ENCODE measurements at regions not wholly inside any gene's neighbourhood (a gene's known extent, or its start where the extent isn't known, plus 50 kb on each side); places are given as distances from the start of the nearest gene placed in this dataset.

- DNase-seq (ENCODE audit: low read depth) = no peak
Observed at GRCh38 chr20:60131375-60131774, 173.2 kb downstream of the CDH26 start.

- DNase-seq (ENCODE audit: low read depth) = no peak
Observed at GRCh38 chr20:60132162-60132826, 174.1 kb downstream of the CDH26 start.

GRCh38 chr20:60132827-60133670 lies 174.8 kb downstream of the CDH26 start:
- DNase-seq (ENCODE audit: low read depth) = no peak

GRCh38 chr20:60135276-60135675 lies 177.1 kb downstream of the CDH26 start:
- no peak for DNase-seq (ENCODE audit: low read depth)

GRCh38 chr20:60136645-60137401 lies 178.6 kb downstream of the CDH26 start:
- no peak for DNase-seq (ENCODE audit: low read depth)

GRCh38 chr20:60137657-60138245 lies 179.5 kb downstream of the CDH26 start:
- no peak for DNase-seq (ENCODE audit: low read depth)

- no peak for DNase-seq (ENCODE audit: low read depth)
Observed at GRCh38 chr20:60138256-60139220, 180.3 kb downstream of the CDH26 start.

- no peak for DNase-seq (ENCODE audit: low read depth)
Observed at GRCh38 chr20:60139663-60140446, 181.6 kb downstream of the CDH26 start.

- no peak for DNase-seq (ENCODE audit: low read depth)
Observed at GRCh38 chr20:60142587-60142986, 184.4 kb downstream of the CDH26 start.

- no peak for DNase-seq (ENCODE audit: low read depth)
Observed at GRCh38 chr20:60143261-60143842, 185.1 kb downstream of the CDH26 start.

- no peak for DNase-seq (ENCODE audit: low read depth)
Observed at GRCh38 chr20:60144404-60144803, 186.2 kb downstream of the CDH26 start.

GRCh38 chr20:60144974-60145527 lies 186.8 kb downstream of the CDH26 start:
- DNase-seq (ENCODE audit: low read depth) = no peak

GRCh38 chr20:60147004-60147403 lies 188.8 kb downstream of the CDH26 start:
- DNase-seq (ENCODE audit: low read depth) = no peak

GRCh38 chr20:60148885-60149284 lies 190.7 kb downstream of the CDH26 start:
- no peak for DNase-seq (ENCODE audit: low read depth)

GRCh38 chr20:60152792-60153191 lies 194.6 kb downstream of the CDH26 start:
- no peak for DNase-seq (ENCODE audit: low read depth)

- no peak for DNase-seq (ENCODE audit: low read depth)
Observed at GRCh38 chr20:60160451-60161145, 202.4 kb downstream of the CDH26 start.

GRCh38 chr20:60167812-60168211 lies 209.6 kb downstream of the CDH26 start:
- DNase-seq (ENCODE audit: low read depth) = no peak

GRCh38 chr20:60168963-60169362 lies 210.7 kb downstream of the CDH26 start:
- DNase-seq (ENCODE audit: low read depth) = no peak

- no peak for DNase-seq (ENCODE audit: low read depth)
Observed at GRCh38 chr20:60170116-60170515, 211.9 kb downstream of the CDH26 start.
